Stimulated activated CD4-positive, alpha-beta T cell treated with anti-CD3 and anti-CD28 coated beads, Interleukin-12 subunit alpha, Interleukin-12 subunit beta, amount 100 ng/mL, for 4 hours (primary cell): ENCODE measurements at regions not wholly inside any gene's neighbourhood (a gene's known extent, or its start where the extent isn't known, plus 50 kb on each side); places are given as distances from the start of the nearest gene placed in this dataset.
"Not testable (repeated sequence)": the region's sequence is repeated elsewhere in the genome, so short reads cannot be mapped to it uniquely, and the experiment has no call there.

ENCODE experiments used
- DNase-seq: peaks from one replicate; pipeline ENCODE4 v3.0.0-alpha.2; 2020

DNA sequence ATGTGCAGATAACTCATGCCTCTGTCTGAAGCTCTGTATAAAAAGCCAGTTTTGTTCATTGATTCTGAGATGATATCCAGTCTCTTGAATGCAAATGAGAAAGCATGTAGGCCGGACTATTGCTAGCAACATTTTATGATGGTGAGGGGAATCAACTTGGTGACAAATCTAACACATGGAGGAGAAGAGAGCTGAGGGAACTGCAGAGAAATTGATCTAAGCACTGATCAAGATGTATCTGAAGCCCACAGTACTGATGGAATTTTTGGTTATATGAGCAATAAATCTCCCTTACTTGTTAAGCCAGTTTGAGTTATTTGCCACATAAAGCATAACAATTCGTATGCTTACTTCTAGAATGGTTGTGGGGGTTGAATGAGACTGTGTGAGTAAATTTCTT, 295.6 kb upstream of the DDHD1 start:
- no peak for DNase-seq

DNA sequence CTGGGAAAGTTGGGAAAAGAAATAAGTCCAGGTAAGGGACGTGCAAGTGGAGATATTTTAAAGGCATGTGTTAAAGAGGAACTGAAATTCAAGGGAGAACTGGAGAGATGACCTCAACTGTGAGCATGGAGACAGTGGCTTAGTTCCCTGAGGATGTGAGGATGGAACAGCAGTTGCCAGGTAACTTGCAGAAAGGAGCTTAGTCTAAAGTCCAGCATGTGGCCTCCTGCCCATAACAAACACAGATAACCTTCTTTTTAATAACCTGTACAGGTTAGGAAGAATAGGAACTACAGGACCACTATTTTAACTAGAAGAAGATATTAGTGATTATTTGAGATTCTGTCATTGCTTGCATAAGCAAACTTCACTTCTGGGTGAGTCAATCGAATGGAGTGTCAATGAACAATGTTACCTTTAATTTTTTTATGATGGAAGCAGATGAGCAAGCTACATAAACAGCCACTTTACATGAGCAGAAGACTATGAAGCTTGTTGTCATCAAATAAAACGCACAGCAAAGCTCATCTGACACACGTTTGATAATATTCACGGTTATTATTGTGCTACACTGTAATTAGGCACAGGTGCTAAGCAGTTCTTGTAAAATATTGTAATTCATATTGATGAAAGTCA, 291.7 kb upstream of the DDHD1 start:
- DNase-seq: no peak

DNA sequence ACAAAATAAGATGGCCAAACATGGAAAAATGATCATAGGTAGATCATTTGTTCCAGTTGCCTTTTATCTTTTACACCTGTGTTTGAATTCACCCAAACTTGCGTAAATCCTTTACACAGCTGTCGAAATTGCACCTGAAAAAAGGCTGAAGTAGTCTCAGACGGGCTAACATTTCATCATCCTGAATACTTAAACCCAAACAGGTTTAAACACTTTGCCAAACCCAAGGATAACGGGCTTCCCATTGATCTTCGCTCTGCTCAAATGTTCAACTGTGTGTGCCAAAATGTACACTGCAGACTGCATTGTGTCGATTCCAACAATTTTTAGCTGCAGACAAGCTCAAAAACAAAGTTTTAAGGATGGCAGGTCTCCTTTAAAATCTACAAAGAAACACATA, 288.7 kb upstream of the DDHD1 start:
- no peak for DNase-seq

DNA sequence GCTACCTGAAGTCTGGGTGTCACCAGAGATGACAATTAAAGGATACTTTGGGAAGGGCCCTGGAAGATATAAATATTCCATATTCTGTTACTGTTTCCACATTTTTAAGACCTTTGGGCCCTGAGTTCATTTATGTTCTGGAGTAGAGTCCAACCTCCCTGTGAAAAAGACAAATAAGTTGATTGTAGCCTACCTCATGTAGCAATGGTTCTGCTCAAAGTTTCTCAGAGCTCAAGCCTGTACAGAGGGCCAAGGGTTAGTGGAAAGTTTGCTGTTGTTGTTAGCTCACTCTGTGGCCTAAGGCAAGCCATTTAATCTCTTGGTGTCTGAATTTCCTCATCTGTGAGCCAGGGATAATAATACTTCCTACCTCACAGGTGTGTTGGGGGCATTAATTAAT, 284.7 kb upstream of the DDHD1 start:
- no peak for DNase-seq

DNA sequence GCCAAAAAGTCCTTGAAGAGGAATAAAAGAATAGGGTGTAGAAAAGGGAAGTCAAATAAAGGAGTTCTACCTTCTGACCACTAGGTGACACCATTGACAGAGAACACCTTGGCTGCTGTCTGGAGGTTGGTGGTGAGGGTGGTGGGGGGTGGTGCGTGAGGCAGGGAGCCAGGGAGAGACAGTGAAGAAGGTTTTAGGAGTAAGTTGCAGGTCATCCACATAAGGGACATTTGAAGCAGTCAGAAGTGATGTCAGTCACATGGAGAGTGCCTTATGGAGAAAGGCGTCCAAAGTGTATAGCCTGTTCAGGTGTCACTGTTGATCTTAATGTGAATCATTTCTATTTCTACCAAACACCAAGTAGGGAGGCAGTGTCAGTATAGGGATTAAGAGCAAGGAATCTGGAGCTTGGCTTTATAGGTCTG, 279.3 kb upstream of the DDHD1 start:
- DNase-seq: no peak

DNA sequence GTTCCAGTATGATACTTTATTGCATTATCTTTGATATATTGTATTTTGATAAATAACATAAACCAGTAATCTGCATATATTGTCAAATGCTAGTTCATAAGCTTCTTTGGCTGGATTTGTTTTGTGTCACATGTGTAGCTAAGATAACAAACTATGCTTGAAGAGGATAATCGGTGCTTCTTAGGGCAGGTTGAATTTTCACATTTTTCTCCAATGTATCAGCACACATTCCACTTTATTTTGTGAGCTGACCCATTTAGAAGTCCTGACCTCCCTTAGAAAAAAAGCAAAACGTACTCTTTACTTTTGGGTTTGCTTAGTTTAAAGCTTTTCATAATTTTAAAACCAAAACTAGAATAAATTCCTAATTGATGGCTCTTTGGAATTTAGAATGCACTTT, 277.7 kb upstream of the DDHD1 start:
- no peak for DNase-seq

DNA sequence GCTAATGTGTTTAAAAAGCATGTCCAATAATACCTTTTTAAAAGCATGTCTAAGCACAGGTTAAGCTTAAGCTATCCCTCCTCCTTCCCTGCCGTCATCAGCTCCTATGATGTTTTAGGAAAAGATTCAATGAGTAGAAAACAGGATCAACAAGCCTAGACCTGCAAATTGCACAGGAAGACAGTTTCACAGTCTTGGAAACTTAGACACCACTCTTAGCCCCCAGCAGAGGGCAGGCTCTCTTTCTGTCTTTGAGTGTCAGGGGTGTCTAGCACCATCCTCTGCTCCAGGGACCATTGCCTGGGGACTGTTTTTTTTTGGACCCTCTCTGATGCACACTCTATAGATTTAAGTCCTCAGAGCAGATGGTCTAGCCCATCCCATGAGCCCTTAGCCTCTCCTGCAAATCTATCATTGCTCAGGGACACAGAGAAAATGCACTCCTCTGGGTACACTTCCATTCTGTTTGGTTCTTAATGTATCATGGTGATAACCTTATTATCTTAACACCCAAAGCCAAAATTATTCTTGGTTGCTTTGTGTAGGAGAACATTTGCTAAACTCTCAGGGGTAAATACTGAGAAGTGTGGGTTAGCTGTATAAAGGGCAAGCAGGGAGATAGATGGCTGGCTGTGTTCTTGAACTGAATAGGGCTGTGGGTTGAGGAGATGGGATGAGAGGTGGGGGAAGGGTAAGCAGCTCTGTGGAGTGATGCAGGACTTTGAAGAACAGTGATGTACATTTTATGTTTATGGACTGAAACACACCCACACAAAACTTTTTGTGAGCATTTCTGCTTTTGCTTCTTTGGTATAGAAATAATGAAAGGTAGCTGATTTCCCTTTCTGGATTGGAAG, 259.9 kb upstream of the DDHD1 start:
- DNase-seq: no peak

DNA sequence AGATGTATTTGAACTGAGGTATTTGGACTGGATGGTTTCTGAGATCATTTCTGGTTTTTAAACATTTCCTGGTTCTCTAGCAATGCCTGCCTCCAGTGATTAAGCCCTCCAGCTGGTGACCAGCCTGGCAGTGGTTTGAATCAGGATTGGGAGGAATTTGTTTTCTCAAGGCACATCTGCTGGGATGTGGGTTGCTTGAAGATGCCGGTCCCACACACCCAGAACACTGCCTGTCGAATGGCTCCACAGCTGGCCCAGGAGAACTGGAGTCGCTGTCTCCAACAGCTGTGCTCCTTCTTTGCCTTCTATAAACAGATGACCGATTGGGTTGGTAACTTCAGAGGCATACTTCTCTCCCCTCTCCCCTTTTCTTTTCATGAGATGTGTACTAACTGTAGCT, 258.0 kb upstream of the DDHD1 start:
- no peak for DNase-seq

DNA sequence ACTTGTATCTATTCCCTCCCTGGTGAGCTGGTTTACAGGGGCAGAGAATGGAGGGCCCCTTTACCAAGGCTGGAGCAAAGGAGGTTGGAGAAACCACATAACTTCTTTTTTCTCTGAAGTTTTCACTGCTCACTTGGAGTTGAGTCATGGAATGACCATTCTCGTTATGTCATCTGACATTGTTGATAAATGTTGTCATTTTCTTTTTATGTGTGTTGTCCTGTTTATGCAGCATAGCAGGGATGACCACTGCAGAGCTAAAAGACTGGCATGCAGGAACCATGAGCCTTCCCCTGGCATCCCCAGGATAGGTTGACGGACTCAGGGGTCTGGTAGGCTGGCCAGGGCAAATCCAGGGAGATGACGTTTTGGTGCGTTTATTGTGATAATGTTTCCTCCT, 256.8 kb upstream of the DDHD1 start:
- no peak for DNase-seq

DNA sequence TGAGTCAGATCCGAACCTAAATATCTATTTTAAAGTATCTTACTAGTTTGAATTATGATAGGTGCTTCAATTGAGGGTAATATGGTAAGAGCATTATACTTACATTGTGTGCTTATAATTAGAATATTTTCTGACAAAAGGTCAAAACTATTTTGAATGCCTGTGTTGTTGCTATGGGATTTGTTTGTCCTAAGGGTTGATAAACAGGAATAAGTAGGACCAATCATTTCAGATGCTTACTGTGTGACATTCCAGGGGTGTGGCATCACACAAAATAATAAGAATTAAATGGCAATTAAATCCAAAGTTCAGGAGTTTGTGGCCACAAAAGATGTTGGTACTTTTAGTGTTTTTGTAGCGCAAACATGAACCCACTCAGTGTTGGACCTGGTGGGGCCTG, 256.2 kb upstream of the DDHD1 start:
- DNase-seq: no peak

DNA sequence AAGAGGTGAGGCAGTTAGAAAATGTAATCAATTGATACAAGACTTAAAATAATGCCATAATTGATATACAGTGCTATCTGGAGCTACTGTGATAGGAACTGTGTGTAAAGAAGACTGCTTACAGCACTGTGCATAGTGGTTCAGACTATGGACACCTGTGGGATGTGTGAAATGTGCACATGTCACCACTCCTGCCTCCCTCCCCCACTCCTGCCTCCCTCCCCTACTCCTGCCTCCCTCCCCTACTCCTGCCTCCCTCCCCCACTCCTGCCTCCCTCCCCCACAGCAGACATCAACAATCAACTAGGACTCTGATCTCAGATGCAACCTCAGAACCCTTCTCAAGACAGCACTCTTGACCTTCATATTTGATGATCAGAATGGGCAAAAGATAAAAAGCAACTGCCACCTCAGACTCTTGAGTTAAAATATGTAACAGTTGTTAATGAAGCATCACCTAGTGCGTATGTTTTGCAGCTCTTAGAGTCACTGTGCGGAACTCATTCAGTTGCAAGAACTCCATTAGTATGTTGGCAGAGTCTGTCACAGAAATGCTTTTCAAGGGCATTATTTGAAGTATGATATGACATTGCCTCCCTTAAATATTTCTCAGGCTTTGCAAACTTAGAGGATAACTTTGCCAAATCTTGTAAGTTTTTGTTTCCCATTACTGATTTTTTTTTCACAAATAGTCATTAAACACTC, 255.2 kb upstream of the DDHD1 start:
- no peak for DNase-seq

DNA sequence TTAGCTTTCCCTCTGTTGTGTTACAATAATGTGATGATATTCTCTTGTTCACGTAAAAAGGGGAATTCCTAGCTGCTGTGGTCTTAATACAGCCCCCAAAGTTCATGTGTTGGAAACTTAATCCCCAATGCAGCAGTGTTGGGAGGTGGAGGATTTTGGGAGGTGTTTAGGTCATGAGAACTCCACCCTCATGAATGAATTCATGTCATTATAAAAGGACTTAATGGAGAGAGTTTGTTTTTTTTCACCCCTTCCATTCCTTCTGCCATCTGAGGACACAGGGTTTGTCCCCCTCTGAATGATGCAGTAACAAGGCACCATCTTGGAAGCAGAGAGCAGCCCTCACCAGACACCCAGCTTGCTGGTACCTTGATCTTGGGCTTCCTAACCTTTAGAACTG, 253.4 kb upstream of the DDHD1 start:
- DNase-seq: no peak

DNA sequence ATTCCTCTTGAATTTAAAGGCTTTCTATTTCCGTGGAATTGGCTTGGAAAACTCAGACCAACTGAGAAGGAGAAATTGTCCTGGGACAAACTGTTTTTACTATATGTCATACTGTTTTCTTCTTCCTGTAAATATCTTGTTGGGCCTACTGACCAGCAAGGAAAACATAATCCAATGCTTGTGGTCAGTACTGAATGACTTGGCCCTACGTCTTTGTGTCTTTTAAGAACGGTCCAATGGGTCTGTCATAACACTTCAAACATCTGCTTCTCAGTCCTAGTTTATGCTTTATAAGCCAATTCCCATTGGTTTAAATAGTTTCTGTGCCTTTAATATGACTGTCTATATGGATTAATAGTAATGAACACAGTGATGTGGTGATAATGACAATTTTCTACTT, 248.5 kb upstream of the DDHD1 start:
- DNase-seq: no peak

DNA sequence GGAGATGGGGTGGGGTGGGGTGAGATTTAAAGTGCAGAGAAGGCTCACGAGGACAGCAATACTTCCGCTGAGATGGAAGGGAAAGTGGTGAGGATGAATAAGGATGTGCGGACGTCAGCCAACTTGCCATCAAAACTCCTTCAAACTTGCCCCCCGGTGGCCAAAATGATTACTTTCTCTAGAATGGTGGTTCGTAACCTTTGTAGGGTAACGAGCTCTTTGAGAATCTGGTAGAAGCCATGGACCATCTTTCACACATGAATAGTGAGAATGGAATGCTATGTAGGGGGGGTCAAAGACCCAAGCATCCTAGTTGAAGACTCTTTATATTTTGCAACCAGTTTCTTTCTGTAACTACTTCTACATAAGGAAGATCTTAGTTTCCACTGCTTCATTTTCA, 245.9 kb upstream of the DDHD1 start:
- no peak for DNase-seq

DNA sequence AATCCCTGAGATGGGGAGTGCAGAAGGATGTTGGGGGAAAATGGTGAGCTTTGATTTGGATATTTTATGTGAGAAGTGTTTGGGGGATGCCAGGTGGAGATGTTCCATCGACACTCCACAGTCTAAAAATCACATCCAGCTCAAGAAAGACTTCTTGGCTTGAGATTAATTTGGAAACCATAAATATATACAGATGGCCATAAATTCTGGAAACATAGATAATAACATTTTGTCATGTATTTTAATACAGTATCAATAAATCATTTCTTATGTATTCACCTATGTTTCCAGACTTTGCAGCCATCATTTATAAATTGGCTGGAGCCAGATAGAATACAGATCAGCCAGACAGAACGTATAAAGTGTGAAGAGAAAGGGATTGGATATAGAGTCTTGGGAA, 245.5 kb upstream of the DDHD1 start:
- no peak for DNase-seq

DNA sequence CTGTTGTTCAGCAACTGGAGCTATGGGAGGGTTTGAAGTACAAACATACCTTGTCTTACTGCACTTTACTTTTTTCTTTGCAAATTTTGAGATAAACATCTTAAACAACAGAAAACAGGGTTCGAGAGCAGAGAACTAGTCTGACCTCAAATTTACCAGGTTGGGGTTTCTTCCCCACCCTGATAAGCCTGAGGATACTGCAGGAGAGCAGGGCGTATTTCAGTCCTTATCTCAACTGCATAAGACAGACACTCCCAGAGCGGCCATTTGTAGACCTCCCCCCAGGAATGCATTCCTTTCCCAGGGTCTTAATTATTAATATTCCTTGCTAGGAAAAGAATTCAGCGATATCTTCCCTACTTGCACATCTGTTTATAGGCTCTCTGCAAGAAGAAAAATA, 242.1 kb upstream of the DDHD1 start:
- not testable (repeated sequence) for DNase-seq

DNA sequence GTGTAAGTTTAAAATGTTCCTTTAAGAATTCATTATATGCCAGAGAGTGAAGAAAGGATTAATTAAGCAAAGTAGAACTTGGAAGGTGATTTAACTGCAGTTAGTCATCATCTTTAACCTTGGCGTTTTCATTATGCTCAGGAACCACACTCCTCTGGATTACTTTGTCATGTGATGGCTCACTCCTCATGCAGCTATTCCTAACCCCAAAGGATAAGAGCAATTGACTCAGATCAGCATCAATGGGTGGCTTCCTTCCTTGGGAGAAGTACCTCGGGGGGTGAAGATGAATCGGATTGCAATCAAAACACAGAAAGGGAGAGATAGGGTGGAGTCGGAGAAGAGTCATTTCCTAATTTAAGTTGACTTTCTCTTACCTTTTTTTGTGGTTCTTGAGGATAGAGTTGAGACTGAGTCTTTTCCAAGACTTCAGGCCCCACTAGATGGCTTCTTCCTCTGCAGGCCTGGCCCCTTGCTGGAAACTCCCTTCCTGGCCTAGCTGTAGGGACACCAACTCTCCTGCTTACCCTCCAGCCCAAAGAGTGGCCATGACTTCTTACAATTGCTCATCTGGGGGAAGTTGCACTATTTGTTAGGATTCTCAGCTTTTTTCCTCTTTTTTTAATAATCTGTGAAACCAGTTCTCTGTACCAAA, 238.6 kb upstream of the DDHD1 start:
- no peak for DNase-seq

DNA sequence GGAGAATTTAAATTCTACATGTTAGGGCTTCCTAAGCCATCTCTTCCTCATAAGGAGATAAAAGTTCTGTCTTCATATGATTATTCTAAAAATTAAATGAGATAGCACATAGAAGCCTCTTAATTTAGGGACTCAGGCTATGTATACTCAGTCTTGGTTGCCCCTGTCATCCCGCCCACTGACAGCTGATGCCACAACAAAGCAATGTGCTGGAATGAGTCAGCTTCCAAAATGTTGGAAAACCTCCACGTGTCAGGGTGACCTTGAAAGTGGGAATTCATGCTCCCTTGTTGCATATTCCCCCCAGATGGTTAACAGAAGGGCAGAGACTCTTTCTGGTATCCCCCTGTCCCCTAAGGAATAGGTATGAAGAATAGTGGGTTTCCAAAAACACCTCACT, 238.0 kb upstream of the DDHD1 start:
- DNase-seq: no peak

DNA sequence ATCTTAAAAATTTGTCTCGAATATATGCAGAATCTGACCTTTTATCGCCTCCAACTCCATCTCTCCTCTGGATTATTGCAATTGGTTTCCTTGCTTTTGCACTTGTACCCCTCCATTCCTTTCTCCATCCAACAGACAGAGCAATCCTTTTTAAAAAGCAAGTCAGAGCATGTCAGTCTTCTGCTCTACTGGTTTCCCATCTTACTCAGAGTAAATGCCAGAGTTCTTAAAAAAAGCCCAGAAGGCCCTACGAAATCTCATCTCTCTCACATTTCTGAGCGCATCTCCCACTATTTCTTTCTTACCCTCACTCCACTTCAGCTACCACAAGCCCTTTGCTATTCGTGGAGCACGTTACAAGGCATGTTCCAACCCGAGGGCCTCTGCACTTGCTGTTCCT, 236.9 kb upstream of the DDHD1 start:
- no peak for DNase-seq

DNA sequence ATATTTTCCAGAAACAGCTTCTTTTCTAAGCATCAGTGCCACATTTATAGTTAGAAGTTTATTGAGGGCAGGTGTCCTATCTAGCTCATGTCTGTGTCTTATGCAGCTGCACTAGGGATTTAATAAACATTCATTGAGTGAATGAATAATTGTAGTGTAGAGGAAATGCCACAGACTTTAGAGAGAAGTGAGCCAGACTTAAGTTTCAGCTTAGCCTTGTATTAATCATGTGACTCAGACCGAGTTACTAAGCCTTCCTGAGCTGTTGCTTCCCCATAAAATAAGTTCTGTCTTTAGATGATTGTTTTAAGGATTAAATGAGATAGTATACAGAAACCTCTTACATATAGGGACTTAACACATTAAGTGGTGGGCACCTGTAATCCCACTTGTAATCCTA, 236.1 kb upstream of the DDHD1 start:
- no peak for DNase-seq

DNA sequence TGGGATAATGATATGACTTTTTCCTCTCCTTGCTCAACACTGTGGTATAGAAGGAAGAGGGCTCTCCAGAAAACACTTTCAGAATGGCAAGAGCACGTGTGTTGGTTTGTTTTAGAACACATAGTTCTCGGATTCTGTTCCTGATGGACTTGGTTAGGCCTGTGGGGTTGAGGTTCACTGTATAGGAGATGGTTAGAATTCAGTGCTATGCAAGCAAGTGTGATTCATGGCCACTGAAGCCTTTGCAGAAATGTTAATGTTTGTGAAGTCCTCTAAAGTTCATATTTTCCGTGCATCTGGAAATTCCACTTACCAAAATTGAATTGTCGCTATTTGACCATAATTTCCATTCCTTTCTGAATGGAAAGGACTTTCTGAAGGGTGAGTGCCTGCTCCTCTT, 233.2 kb upstream of the DDHD1 start:
- no peak for DNase-seq

DNA sequence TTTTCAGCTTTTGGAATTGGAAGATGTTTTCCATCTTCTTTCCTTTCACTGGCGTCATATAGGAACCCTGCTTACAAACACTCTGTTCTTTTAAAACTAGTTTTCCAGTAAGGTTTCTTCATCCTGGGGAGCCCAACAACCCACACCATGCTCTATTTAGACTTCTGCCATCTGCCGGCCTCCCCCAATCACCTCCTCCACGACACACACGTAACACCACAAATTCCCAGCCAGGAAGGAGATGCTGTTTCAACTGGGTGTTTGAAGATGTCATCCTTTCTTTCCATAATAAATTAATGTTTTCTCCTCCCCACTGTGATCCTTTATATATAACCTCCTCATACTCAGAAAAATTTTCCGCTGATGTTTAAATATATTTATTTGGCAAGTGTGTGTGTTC, 231.4 kb upstream of the DDHD1 start:
- DNase-seq: no peak

DNA sequence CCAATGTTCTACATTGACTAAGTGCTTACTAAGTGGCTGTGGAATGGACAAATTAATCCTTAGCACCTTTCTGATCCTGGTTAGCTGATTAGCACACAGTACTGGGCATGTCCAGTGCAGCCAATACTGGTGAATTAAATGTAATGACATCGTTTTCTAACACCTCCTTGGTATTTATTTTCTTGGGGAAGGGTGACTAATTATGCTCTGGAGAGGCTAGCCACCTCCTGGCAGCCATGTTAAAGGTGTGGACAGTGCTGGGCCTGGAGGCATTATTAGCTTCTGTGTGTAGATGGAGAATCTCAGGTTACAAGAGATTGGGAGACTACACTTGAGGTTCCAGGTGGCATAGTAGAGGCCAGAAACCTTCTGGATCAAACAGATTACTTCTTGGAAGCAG, 230.9 kb upstream of the DDHD1 start:
- no peak for DNase-seq

DNA sequence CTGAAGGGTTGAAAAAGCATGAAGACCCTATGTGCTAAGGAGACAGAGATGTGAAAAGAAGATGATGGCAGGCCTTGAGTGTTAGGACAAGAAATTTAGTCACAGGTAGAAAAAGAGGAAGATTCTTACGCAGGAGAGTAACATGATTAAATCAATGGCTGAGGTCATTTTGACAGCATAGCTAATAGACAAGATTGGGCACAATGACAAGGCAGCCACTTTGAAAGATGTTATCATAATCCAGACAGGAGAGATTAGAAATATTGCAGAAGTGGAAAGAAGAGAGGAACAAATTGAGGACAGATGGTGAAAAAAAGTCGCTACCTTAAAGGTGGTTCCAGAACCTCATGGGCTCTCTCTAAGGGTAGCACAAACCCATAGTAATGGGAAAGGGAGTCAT, 228.8 kb upstream of the DDHD1 start:
- DNase-seq: no peak
